C4-2B (cell line): ENCODE measurements at regions not wholly inside any gene's neighbourhood (a gene's known extent, or its start where the extent isn't known, plus 50 kb on each side); places are given as distances from the start of the nearest gene placed in this dataset.

Experiments
- ZFX ChIP-seq: fragments of 450-650 bp; IDR thresholded peaks from 2 replicates; pipeline ENCODE4 v1.6.1; 2017
- TF ChIP-seq, protein P1 (sequence below): fragments of 450-650 bp; conservative IDR thresholded peaks from 2 replicates; pipeline ENCODE4 v1.5.1; 2017; ENCODE audit warnings: mild to moderate bottlenecking

DNA sequence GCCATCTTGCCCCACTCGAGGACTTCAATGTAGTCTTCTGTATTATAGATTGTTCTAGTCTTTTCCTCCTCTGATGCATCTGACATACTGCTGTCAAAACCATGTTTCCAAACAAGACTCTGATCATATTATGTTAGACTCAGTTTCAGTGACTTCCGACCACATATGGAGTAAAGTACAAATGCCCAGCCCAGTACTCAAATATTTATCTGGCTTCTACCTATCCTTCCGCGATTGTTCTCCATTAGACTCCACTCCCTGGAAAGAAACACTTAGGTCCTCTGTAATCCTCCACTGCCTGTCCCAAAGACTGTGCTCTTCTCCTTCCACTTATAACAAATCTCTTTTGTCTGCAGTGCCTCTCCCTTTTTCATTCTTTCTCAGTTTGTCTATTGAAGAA is 439.5 kb downstream of the EFNB2 start:
- TF ChIP-seq, protein P1, sequence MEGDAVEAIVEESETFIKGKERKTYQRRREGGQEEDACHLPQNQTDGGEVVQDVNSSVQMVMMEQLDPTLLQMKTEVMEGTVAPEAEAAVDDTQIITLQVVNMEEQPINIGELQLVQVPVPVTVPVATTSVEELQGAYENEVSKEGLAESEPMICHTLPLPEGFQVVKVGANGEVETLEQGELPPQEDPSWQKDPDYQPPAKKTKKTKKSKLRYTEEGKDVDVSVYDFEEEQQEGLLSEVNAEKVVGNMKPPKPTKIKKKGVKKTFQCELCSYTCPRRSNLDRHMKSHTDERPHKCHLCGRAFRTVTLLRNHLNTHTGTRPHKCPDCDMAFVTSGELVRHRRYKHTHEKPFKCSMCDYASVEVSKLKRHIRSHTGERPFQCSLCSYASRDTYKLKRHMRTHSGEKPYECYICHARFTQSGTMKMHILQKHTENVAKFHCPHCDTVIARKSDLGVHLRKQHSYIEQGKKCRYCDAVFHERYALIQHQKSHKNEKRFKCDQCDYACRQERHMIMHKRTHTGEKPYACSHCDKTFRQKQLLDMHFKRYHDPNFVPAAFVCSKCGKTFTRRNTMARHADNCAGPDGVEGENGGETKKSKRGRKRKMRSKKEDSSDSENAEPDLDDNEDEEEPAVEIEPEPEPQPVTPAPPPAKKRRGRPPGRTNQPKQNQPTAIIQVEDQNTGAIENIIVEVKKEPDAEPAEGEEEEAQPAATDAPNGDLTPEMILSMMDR = 0 out of 2 replicates have a peak, but pooled peaks have one; percentile 1
- TF ChIP-seq ZFX = no peak
